GM12874 (cell line): ENCODE measurements at regions not wholly inside any gene's neighbourhood (a gene's known extent, or its start where the extent isn't known, plus 50 kb on each side); places are given as distances from the start of the nearest gene placed in this dataset.

ENCODE experiments used
- CTCF ChIP-seq: IDR thresholded peaks from 2 replicates; pipeline ENCODE4 v1.5.1; 2011; ENCODE audit warnings: low read depth, mild to moderate bottlenecking, control low read depth, low read length, moderate library complexity; ENCODE audit not compliant: insufficient read depth

DNA sequence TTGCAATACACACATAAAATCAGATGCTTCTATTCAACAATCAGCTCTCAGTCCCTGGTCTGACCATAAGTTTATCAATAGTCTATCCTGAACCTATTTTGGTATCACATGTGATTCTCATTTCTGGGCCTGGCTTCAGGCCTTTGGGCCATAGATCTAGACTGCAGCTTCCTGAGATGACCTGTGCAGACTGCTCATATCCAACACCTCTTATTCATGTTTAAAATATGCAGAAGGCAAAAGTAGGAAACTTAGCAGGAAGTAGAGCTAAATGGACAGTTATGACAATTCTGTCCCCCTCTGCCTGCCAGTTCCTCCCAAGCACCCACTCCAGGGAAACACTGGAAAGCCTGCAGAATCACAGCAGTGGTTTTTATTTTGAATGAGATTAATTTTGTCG, 53.3 kb downstream of the C7orf25 start:
- no peak for TF ChIP-seq CTCF

DNA sequence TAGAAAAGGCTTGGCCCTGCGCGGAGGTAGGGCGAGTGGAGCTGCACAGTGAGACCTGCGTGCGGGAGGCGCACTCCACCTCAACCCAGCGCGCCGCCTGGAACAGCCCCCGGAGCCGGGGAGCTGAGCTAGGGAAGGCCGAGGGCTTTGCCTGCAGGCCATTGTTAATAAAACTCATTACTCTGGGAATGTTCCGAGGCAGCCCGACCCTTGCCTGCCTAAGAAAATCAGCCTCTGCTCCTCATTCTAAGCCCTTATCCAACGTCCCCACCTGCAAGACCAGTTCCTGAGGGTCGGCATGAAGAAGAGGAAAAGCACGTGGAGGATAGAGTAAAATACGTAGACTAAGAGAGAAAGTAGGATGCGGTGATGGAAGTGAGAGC, 55.3 kb downstream of the C7orf25 start:
- TF ChIP-seq CTCF: no peak

GRCh38 chr7:42854571-42855118, 57.2 kb downstream of the C7orf25 start:
- TF ChIP-seq CTCF: no peak

DNA sequence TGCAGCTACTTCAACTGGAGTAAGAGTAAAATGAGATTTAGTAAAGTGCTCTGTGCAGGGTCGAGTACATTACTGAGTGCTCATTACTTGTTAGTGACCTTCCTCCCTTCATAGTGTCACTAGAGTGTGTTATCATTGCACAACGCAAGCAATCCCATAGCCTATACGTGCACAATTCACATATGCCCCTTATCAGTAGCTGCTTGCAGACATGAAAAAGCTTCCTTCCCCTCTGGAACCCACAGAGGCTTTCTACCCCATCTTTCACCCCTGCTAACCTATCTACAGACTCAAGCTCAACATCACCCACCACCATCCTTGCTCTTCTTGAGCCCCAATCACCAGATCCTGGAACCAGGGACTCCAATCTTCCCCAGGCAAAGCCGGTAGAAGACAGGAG, 59.3 kb downstream of the C7orf25 start:
- TF ChIP-seq CTCF: no peak

DNA sequence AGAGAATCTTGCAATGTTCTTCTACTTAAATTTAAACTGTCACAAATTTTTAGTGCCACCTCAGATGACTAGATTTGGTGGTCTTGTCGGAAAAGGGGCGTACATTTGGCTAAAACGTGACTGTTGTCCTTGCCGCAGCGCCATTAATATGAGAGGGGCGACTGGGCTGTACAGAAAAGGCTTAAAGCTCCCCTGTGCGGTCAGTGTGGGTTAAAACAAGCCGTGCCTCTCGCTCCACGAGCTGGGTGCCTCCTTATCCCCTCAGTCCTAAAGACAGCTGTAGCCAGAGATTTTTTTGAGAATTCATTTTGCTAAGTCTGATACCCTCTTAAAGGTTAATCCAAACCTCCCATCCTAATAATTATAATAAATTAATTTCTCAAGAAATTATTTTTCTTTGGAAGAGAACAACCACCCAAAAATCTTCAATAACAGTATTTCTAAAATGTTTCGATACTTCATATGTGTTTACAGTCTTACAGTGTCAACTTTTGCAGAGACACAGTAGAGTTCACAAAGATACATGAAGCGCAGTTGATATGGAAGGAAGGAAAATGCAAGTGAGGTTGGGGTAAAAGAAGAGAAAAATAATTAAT, 68.6 kb downstream of the C7orf25 start:
- TF ChIP-seq CTCF: peak; percentile 53

- no peak for TF ChIP-seq CTCF
Observed at GRCh38 chr7:42834676-42835075, 77.2 kb downstream of the C7orf25 start.

DNA sequence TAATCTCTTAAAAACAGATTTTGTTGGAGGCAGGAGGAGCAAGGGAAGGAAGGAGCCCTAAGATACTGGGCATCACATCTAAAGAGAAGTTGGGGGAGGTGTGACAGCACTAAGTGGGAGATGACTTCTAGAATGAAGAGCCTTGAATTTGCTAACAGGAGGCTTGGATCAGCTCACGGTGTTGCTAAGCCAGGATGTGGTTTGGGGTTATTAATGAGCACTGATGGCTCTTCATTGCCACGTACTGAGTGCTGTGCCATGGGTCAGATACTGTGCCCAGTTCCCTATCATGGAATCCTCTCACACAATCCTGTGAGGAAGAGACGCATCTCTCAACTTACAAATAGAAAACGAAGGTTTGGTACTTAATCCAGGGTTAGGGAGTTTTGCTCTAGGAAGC, 78.5 kb downstream of the C7orf25 start:
- no peak for TF ChIP-seq CTCF
